ENCODE measurements at regions not wholly inside any gene's neighbourhood (a gene's known extent, or its start where the extent isn't known, plus 50 kb on each side); places are given as distances from the start of the nearest gene placed in this dataset.

GRCh38 chr2:12834239-12834638, 117.5 kb downstream of the TRIB2 start (continued):
- TF ChIP-seq ZNF384 (IDR thresholded peaks at IDR 0.05; ENCODE audit: borderline replicate concordance, low read depth, low read length) (no peak), MLLT1 (IDR thresholded peaks at IDR 0.05) (no peak), CREM (IDR thresholded peaks at IDR 0.05; ENCODE audit: low read depth) (no peak)

- Histone ChIP-seq H3K27ac (ENCODE audit: control insufficient read depth, insufficient read depth) (no peak overlapping the region), H3K4me2 (ENCODE audit: control insufficient read depth, insufficient read depth) (no peak overlapping the region), H3K79me2 (ENCODE audit: control insufficient read depth, insufficient read depth, low read length) (no peaks in the 10 kb centered on the region), H3K27me3 (replicated peaks in 1 of 2; ENCODE audit: control insufficient read depth in 2 of 2, insufficient read depth in 2 of 2, low read length in 1 of 2) (no peaks in the 10 kb centered on the region; a peak in 1 of 4 replicates), H3K36me3 (ENCODE audit: control insufficient read depth in 2 of 2, insufficient read depth in 2 of 2, low read length in 1 of 2) (no peaks in the 10 kb centered on the region), H3K4me3 (no peak overlapping the region), H2AFZ (ENCODE audit: control insufficient read depth, low read depth, low read length) (no peak overlapping the region), H3K9ac (ENCODE audit: control insufficient read depth, insufficient read depth, low read length) (no peak overlapping the region), H4K20me1 (ENCODE audit: control insufficient read depth, insufficient read depth) (no peaks in the 10 kb centered on the region), H3K4me1 (ENCODE audit: control insufficient read depth, insufficient read depth, low read length) (no peaks in the 10 kb centered on the region), H3K9me3 (replicated peaks; ENCODE audit: control insufficient read depth, insufficient read depth, low read length) (no peaks in the 10 kb centered on the region)
- TF ChIP-seq LARP7 (IDR thresholded peaks at IDR 0.05) (no peak), TCF3 (IDR thresholded peaks at IDR 0.05; ENCODE audit: borderline replicate concordance, insufficient read depth, low read depth, low read length) (no peak)
- intact Hi-C loops (cut with micrococcal nuclease; ENCODE audit: unreplicated experiment) (no loop called here), in situ Hi-C loops (cut with MboI) (no loop called here)
- no TSS peak for BruUV-seq (replicated peaks)
- no peak for DNase-seq (ENCODE audit: low read depth, low spot score)
- 54% methylated on average over 4 of the region's 4 CpGs for WGBS (ENCODE audit: insufficient coverage, insufficient replicate concordance, low lambda C conversion rate, missing lambda C conversion rate)
- FAIRE-seq = no peak
- POLR2A ChIA-PET = no interaction called here
- no peak for ATAC-seq
- CTCF ChIA-PET = no interaction called here
- RAD21 ChIA-PET (ENCODE audit: unreplicated experiment) = no interaction called here
- SMC1A ChIA-PET (ENCODE audit: uncharacterized antibody, unreplicated experiment) = no interaction called here
Observed at GRCh38 chr2:12835733-12836132, 119.0 kb downstream of the TRIB2 start.

- intact Hi-C loops (cut with micrococcal nuclease; ENCODE audit: unreplicated experiment) (no loop called here), in situ Hi-C loops (cut with MboI) (no loop called here)
- Histone ChIP-seq H3K4me1 (ENCODE audit: control insufficient read depth, insufficient read depth, low read length) (no peaks in the 10 kb centered on the region), H3K4me2 (ENCODE audit: control insufficient read depth, insufficient read depth) (no peak overlapping the region), H2AFZ (ENCODE audit: control insufficient read depth, low read depth, low read length) (no peak overlapping the region), H3K4me3 (no peak overlapping the region), H3K27me3 (replicated peaks in 1 of 2; ENCODE audit: control insufficient read depth in 2 of 2, insufficient read depth in 2 of 2, low read length in 1 of 2) (peaks cover 0 to 2% of the 10 kb centered on the region in 2 experiments; a peak in 2 of 4 replicates), H4K20me1 (ENCODE audit: control insufficient read depth, insufficient read depth) (no peaks in the 10 kb centered on the region), H3K27ac (ENCODE audit: control insufficient read depth, insufficient read depth) (no peak overlapping the region), H3K36me3 (ENCODE audit: control insufficient read depth in 2 of 2, insufficient read depth in 2 of 2, low read length in 1 of 2) (no peaks in the 10 kb centered on the region), H3K79me2 (ENCODE audit: control insufficient read depth, insufficient read depth, low read length) (no peaks in the 10 kb centered on the region), H3K9ac (ENCODE audit: control insufficient read depth, insufficient read depth, low read length) (no peak overlapping the region), H3K9me3 (replicated peaks; ENCODE audit: control insufficient read depth, insufficient read depth, low read length) (no peaks in the 10 kb centered on the region)
- FAIRE-seq = no peak
- CTCF ChIA-PET = no interaction called here
- SMC1A ChIA-PET (ENCODE audit: uncharacterized antibody, unreplicated experiment) = no interaction called here
- WGBS (ENCODE audit: insufficient coverage, insufficient replicate concordance, low lambda C conversion rate, missing lambda C conversion rate) = 3% methylated on average over 2 of the region's 2 CpGs
- DNase-seq (ENCODE audit: low read depth, low spot score) = no peak
- no peak for ATAC-seq
- no TSS peak for BruUV-seq (replicated peaks)
- RAD21 ChIA-PET (ENCODE audit: unreplicated experiment) = no interaction called here
- POLR2A ChIA-PET = no interaction called here
- TF ChIP-seq SPI1 (IDR thresholded peaks at IDR 0.05; ENCODE audit: borderline replicate concordance, insufficient read depth, low read depth, low read length) = no peak
- no peak for TF ChIP-seq POLR2AphosphoS2 (IDR thresholded peaks at IDR 0.05; ENCODE audit: low read depth, low read length)
- no peak for TF ChIP-seq RB1 (IDR thresholded peaks at IDR 0.05; ENCODE audit: borderline replicate concordance)
- TF ChIP-seq BCLAF1 (IDR thresholded peaks at IDR 0.05) = no peak
- TF ChIP-seq GATAD2B (conservative IDR thresholded peaks at IDR 0.05; ENCODE audit: low read depth) = no peak
- TF ChIP-seq SREBF1 (IDR thresholded peaks at IDR 0.05; ENCODE audit: low read length) = no peak
- TF ChIP-seq HDAC6 (IDR thresholded peaks at IDR 0.05; ENCODE audit: unreplicated experiment) = no peak
Observed at GRCh38 chr2:12839339-12839738, 122.6 kb downstream of the TRIB2 start.
